ENCODE measurements at regions not wholly inside any gene's neighbourhood (a gene's known extent, or its start where the extent isn't known, plus 50 kb on each side); places are given as distances from the start of the nearest gene placed in this dataset.

DNA sequence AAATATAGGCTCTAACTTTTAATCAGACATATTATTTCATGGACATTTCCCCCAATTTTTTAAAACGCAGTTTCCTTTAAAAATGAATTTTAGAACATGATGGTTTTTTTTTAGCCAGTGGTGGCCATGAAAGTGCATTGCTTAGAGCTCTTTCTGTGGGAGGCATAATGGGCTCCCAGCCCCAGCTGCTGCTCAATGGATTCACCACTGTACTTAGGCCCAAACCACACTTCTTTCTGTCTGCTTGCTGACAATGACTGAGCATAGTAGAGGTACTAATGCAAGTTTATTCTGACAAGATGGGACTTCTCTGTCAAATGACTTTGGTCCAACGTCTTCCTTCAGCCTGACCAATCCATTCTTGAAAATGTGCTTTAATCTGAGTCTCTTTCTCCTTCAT, 400.2 kb upstream of the GRIA3 start:
- TF ChIP-seq CTCF (IDR thresholded peaks at IDR 0.05) = no peak
- TF ChIP-seq POLR2AphosphoS5 (IDR thresholded peaks at IDR 0.05; ENCODE audit: low read depth, low read length) = no peak
- TF ChIP-seq, protein P1, sequence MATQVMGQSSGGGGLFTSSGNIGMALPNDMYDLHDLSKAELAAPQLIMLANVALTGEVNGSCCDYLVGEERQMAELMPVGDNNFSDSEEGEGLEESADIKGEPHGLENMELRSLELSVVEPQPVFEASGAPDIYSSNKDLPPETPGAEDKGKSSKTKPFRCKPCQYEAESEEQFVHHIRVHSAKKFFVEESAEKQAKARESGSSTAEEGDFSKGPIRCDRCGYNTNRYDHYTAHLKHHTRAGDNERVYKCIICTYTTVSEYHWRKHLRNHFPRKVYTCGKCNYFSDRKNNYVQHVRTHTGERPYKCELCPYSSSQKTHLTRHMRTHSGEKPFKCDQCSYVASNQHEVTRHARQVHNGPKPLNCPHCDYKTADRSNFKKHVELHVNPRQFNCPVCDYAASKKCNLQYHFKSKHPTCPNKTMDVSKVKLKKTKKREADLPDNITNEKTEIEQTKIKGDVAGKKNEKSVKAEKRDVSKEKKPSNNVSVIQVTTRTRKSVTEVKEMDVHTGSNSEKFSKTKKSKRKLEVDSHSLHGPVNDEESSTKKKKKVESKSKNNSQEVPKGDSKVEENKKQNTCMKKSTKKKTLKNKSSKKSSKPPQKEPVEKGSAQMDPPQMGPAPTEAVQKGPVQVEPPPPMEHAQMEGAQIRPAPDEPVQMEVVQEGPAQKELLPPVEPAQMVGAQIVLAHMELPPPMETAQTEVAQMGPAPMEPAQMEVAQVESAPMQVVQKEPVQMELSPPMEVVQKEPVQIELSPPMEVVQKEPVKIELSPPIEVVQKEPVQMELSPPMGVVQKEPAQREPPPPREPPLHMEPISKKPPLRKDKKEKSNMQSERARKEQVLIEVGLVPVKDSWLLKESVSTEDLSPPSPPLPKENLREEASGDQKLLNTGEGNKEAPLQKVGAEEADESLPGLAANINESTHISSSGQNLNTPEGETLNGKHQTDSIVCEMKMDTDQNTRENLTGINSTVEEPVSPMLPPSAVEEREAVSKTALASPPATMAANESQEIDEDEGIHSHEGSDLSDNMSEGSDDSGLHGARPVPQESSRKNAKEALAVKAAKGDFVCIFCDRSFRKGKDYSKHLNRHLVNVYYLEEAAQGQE (IDR thresholded peaks at IDR 0.05; ENCODE audit: insufficient read depth in 1 of 2, low read depth in 2 of 2, low read length in 1 of 2) = no peak

Data from Panc1 (cell line).